ENCODE measurements at regions not wholly inside any gene's neighbourhood (a gene's known extent, or its start where the extent isn't known, plus 50 kb on each side); places are given as distances from the start of the nearest gene placed in this dataset.
"Not testable (repeated sequence)": the region's sequence is repeated elsewhere in the genome, so short reads cannot be mapped to it uniquely, and the experiment has no call there.

DNA sequence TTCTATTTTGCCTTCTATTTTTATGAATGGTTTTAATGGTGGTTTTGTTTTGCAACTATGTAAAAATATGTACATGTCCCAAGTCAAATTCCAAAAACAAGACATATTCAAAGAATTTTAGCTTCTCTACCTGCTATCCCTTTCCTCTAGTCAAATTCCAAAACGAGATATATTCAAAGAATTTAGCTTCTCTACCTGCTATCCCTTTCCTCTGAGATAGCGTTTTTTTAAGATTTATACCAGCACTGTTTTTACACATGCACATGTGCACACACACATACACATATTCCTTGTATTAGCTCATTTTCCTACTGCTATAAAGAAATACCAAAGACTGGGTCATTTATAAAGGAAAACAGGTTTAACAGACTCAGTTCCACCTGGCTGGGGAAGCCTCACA is 199.1 kb upstream of the ARL4C start:
- no peak for DNase-seq (ENCODE audit: low read depth in 2 of 2)

DNA sequence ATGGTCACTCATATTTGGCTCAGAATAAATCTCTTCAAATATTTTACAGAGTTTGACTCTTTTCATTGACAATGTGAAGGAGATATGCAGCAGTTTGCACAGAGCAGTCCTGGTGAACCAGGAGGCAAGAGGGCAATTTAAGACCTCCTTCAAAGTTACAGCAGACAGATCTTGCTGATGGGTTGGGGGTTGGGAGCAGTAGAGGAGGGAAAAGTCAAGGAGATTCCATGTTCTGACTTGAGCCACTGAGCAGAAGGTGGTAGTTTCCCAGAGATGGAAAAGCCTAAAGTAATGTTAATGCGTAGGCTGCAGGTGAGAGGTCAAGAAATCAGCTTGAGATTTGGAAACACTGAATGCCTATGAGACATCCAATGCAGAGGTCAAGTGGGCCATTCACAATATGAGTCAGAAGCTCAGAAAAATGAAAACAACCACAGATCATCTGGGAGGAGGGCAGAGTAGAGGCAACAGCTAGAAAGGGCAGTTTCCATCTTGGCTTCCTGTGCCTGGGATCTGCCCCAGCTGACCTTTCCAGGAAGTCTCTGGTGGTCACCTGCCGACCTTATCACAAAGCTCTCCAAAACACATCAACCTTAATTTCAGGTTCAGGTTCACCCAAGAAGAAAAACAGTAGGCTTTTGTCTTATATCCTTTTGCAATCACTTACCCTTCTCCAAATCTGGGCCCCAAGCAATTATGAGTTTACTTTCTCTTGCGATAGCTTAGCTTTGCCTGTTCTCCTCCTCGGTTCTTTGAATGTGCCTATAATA is 197.5 kb upstream of the ARL4C start:
- DNase-seq (ENCODE audit: low read depth in 2 of 2) = no peak

DNA sequence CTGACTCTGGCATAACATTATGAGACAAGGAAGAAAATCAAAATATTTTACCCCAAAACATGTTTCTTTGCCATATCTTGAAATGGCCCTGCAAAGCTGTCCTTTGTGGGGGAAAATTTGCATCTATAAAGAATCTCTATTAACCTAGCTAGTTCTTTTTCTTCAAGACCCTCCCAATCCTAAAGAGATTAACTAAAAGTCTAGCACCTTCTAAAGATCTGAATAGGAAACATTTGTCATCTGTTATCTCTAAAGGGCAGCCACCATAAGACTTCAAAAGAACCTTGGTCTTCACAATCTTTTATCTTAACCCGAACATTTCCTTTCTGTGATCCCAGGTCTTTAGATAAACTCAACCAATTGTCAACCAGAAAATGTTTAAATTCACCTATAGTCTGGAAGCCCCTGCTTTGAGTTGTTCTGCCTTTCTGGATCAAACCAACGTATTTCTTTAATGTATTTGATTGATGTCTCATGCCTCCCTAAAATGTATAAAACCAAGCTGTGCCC is 196.9 kb upstream of the ARL4C start:
- DNase-seq (ENCODE audit: low read depth in 2 of 2) = not testable (repeated sequence)

DNA sequence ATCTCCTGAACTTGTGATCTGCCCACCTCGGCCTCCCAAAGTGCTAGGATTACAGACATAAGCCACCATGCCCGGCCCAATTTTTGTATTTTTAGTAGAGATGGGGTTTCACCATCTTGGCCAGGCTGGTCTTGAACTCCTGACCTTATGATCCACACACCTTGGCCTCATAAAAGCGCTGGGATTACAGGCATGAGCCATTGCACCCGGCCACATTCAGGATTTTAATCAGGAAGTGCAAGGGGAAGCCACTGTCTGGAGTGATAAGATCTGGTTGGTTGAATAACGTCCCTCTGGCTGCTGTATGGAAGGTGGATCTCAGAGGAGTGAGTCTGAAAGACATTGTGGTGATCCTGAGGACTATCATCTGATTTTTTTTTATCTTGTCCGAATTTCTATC is 196.3 kb upstream of the ARL4C start:
- not testable (repeated sequence) for DNase-seq (ENCODE audit: low read depth in 2 of 2)

DNA sequence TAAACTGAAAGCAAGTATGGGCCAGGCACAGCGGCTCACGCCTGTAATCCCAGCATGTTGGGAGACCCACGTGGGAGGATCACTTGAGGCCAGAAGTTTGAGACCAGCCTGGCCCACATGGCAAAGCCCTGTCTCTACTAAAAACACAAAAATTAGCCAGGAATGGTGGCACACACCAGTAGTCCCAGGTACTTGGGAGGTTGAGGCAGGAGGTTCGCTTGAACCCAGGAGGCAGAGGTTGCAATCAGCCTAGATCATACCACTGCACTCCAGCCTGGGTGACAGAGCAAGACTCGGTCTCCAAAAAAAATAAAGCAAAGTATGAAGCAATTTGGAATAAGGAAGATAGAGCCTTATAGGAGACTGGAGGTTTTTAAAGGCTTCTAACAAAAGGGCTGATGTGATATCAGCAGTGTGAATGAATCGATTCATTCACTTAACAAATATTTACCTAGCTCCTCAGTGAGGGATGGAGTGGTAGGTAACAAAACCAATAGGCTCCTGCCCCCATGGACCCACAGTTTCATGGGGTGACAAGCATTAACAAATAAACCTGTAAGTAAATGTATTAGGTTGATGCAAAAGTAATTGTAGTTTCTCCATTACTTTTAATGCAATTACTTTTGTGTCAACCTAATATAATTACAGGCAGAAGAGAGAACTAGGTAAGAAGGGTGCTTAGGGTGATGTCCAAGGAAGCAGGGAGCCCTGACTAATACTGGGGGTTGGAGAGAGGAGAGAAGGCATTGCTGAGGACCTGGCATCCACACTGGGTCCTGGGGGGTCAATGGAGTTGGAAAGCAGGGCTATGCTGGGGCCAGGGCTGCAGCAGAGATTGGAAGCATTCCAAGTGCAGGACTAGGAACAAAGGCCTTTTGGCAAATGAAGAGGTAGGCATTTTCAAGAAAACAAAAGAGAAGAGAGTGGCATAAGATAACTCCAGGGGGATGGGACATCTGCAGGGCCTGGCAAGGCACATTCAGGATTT is 195.4 kb upstream of the ARL4C start:
- no peak for DNase-seq (ENCODE audit: low read depth in 2 of 2)

DNA sequence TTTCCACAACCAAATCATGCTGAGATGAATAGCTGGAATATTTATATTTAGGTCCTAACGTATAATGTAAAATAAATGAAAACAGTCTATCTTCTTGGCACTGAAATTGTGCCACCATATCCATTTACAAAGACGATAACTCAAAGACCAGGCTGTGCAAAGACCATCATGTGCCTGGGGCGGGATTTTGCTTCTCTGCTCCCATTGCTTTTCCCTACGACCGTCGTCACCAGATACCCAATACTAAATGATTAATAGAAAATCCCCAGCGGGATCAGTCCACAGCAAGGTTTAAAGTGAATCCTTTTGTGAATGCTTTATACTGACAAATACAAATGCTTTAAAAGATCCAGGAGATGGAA is 194.3 kb upstream of the ARL4C start:
- DNase-seq (ENCODE audit: low read depth in 2 of 2) = no peak

DNA sequence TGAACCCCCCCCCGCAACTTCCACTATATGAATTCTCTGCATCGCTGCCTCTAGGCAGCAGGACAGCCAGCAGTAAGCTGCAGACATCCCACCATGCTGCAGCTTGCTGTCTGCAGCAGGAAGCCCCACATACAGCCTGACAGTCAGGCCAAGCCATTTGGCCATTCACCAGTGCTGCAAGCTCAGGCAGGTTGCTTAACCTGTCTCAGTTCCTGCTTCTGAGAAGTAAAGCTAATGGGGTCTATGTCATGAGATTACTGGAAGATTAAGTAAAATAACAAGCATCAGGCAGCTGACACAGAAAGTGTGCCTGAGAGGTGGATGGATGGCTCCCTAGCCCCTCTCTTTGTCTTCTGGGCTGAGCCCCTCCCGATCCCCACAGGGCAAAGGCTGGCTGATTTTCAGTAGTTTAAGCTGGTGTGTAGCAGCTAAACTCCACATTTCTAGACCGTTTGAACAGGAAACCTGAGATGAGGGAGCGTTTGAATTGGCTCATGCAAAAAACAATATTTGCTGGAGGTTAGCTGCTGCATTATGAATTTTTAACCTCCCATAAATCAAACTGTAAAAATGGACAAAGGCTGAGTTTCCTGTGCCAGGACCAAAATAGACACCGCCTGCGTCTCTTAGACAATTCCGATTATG is 193.8 kb upstream of the ARL4C start:
- DNase-seq (ENCODE audit: low read depth in 2 of 2) = no peak

DNA sequence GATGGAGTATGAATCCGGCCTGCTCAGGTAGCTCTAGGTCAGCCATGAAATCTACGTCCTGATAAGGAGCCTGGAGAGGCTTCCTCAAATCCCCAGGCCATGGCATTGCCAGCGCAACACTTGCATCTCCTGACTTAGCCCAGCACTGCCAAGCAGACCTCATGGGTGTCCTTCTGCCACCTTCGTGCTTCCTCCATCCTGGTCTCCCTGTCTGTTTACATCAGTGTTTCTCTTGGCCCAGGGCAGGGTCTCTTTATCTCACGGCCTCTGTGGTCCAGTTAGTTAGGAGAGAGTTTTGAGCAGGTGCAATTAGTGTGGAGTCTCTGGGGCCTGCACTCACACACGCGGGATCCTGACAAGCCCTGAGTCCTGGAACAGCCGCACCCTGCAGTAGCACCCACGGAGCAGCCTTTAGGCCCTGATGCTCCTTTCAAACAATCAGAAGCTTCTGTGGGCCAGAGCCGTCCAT is 193.1 kb upstream of the ARL4C start:
- no peak for DNase-seq (ENCODE audit: low read depth in 2 of 2)

DNA sequence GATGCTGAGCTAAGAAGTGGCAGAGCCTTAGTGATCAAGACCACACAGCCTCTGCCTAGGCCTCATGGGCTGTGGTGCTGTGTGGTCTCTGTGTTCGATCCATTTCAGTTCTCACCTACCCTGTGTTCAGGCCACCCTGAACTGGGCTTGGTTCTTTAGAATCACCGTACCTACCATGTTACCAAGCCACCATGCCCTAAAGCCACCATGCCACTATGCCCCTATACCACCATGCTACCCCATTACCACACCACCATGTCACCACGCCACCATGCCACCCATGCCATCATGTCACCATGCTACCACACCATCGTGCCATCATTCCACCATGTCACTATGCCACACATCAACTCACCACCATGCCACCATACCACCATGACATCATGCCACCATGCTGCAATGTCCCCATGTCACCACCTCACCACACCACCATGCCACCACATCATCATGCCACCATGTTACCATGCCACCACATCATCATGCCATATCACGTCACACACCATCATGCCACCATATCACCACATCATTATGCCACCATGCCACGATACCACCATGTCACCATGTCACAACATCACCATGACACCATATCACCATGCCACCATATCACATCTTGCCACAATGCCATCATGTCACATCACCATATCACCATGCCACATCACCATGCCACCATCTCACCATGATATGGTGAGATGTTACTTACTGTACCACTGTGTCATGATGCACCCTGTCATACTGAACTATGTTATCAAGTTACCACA is 191.0 kb upstream of the ARL4C start:
- DNase-seq (ENCODE audit: low read depth in 2 of 2) = no peak

DNA sequence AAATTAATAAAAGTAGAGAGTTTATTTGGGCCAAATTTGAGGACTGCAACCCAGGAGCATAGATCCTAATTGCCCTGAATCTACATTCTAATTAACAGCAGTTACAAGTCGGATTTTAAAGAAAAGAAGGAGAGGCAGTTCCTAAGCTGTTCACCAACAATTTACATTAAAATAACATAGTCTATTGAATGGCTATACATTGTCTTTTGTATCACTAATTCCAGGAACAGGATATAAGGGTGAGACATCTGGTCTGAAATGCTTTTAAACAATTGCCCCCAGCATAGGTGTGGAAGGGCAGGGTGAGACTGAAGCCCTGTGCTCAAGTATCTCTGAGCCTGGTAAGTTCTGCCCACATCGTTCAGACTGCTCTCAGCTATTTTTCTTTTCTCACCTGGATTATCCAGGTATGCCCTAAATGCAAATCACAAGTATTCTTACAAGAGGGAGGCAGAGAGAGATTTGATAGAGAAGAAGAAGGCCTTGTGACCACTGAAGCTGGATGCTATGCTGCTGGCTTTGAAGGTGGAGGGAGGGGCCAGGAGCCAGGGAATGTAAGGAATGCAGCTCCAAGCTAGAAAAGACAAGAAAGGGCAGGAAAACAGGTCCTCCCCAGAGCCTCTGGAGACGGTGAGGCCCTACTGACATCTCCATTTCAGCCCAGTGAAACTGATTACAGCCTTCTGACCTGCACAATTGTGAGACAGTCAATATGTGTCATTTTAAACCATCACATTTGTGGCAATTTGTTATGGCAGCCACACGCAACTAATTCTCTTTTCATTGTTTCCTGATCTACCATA is 189.4 kb upstream of the ARL4C start:
- no peak for DNase-seq (ENCODE audit: low read depth in 2 of 2)

DNA sequence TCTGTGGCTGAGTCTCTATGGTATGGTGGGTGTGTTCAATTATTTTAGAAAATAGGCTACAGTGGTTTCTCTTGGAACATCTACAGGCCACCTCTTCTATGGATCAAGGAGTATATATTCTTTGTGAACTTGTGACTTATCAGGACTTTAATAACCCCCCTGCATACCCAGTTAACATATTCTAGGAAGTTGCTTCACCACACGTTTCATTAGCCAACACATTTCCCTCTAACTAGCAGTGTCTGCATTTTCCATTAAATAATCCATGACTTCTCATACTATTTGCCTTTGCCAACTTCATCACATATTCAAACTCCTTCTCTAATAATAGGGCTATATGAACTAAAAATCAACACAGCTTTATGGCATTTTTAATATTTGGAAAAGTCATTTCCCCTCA is 187.6 kb upstream of the ARL4C start:
- no peak for DNase-seq (ENCODE audit: low read depth in 2 of 2)

DNA sequence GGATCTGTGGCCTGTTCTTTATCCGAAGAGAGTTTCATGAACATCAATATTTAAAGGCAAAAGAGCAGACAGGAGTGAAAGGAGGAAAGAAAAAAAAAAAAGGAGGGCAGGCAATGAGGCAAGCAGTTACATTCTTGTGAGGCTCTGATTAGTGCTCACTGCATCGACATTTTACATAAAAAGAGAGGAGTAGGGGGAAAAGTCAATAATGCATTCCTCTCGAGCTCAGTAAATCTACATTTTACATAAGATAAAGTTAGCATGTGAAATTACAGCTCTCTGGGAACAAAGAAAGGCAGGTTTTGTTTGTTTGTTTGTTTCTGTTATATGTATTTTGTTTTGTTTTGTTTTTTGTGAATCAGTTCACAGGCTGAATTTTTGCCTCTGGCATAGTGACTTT is 187.1 kb upstream of the ARL4C start:
- no peak for DNase-seq (ENCODE audit: low read depth in 2 of 2)

DNA sequence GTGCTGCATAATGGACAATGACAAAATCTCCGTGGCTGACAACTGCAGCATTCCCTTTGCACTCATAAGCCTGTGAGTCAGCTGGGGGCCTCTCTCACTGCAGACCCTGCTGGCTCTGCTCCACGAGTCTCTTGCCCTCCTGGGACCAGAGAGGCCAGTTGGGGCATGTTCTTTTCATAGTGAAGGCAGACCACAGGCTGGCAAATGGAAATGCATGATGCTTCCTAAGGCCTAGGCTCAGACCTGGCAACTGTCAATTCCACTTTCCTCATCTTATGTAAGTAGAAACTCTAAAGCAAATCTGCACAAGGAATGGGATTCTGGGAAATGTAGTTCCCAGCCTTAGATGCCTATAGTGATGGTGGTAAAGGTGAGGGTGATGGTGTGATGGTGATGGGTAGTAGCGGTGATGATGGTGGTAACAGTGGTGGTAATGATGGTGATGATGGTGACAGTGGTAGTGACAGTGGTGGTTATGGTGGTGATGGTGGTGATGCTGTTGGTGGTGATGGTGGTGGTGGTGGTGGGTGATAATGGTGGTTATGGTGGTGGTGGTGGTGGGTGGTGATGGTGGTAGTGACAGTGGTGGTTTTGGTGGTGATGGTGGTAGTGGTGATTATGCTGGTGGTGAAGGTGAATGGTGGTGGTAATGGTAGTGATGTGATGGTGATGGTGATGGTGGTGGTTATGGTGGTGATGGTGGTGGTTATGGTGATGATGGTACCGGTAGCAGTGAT is 185.8 kb upstream of the ARL4C start:
- no peak for DNase-seq (ENCODE audit: low read depth in 2 of 2)

DNA sequence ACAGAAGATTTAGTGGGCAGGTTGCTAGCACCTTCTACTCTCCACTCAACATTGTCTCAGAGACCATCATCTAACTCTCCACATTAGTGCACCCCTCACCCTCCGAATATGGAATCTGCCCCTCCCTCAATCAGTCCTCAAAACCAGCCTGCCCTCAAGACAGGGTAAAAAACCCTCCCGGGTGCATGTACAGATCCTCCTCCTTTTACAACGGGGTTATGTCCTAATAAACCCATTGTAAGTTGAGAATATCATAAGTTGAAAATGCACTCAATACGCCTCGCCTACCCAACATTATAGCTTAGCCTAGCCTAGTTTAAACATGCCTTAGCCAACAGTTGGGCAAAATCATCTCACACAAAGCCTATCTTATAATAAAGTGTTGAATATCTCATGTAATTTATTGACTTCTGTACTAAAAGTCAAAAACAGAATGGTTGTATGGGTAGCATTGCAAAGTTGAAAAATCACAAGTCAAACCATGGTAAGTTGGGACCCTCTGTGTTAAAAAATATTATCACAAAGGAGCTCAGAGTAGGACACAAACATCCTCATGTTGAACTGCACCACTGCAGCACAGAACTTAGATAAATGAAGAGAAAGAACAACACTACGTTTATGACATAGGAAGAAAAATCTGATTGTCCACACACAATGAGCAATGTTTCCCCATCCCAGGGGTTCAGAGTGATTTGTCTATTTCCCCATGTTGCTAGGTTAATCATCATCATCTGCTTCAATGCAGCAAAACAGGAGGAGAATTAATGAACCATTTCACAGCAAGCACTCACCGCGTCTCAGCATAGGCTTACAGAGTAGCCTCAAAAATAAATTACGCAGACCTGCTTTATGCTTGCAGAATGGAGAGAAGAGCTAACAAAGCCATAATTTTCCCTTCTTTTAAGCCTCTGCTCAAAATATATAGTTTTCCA is 184.1 kb upstream of the ARL4C start:
- DNase-seq (ENCODE audit: low read depth in 2 of 2) = no peak

DNA sequence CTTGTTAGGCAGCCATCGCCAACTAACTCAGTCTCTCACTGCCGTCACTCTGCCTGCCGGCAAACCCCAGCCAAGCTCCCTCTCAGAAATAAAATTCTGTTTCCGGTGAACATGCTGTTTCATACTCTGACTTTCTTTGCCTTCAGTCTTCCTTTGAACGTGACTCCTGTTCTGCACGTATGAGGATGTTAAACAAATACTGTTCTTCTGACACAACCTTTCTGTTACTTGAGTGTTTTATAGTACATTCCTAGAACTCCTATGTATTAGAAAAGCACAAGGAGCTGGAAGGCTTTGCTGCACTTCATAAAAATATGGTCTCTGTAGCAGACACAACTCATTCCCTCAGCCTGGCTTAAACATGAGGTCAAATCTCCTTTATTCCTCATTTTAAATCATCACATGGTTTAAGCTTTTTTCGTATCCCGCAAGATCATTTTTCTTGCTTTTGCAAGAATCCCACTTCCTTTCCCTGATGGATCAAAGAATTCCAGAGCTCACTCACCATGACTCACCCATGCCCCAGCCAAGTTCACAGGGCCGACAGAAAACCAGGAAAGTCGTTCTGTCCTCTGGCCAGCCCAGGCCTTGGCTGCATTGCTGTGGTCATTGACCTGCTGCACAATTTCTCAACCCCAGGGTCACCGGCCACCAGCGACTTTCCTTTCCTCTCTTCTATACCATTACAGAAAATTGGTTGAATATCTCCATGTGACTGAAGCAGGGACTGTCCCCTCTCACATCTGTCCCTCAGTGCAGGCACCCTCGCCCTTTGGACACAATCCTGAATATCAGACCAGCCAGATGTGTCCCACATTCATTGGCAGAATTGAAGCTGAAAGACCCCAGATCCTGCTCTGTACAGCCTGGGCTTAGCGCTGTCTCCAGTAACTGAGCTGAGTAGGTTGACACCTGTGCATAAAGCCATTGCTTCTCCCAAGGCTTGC is 183.1 kb upstream of the ARL4C start:
- DNase-seq (ENCODE audit: low read depth in 2 of 2) = no peak

DNA sequence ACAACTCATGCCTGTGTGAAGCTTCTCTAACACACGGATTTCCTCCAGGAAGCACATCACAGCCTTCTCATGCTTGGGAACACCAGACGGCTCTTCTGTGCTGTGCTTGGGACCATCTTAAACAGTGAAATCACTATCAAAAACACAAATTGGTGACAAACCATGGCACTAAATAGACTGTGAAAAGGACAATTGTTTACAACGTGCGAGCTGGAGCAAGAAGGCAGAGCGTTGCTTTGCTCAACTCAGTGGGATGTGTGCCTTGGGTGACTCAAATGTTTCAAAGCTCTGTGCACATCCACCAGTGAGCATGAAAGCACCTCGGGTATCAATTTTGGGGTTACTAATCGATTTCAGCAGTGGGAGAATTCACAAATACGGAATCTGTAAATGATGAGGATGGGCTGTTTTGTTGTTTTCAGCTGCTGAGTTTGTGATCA is 182.4 kb upstream of the ARL4C start:
- DNase-seq (ENCODE audit: low read depth in 2 of 2) = no peak

DNA sequence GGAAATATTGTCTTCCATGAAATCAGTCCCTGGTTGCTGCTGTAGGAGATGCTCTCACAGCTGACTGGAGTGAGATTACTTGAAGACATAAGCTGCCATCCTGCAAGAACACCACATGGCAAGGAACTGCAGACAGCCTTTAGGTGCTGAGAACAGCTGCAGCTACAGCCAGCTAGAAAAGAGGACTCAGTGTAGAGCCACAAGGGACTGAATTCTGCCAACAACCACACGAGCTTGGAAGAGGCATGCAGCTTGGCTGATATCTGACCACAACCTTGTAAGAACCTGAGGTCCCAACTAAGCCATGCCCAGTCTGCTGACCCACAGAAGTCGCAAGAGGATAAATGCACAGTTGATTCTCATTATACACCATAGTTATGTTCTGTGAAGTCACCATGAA is 181.8 kb upstream of the ARL4C start:
- no peak for DNase-seq (ENCODE audit: low read depth in 2 of 2)
